ENCODE measurements at regions not wholly inside any gene's neighbourhood (a gene's known extent, or its start where the extent isn't known, plus 50 kb on each side); places are given as distances from the start of the nearest gene placed in this dataset.

GRCh38 chr10:28385748-28386502, 83.1 kb upstream of the MPP7 start:
- H2AFZ ChIP-seq (replicated peaks) = no peak overlapping the region
- no peaks in the 10 kb centered on the region for H3K79me2 ChIP-seq (ENCODE audit: low read depth)
- H3K27me3 Mint-ChIP-seq (ENCODE audit: insufficient read depth, low read depth) = peaks cover 11% of the 10 kb centered on the region
- H3K27me3 ChIP-seq = no peaks in the 10 kb centered on the region
- no peak overlapping the region for H3K27ac ChIP-seq
- no peak overlapping the region for H3K27ac Mint-ChIP-seq
- no peak overlapping the region for H3K4me2 ChIP-seq
- H3K36me3 ChIP-seq = no peaks in the 10 kb centered on the region
- TF ChIP-seq EZH2 (IDR thresholded peaks at IDR 0.05) = no peak
- TF ChIP-seq CTCF (IDR thresholded peaks at IDR 0.05) = no peak
- TF ChIP-seq EZH2phosphoT487 (IDR thresholded peaks at IDR 0.05) = no peak
- no peak overlapping the region for H3K4me3 Mint-ChIP-seq
- H3F3A ChIP-seq (ENCODE audit: low read depth) = no peaks in the 10 kb centered on the region
- no peak overlapping the region for H3K9ac ChIP-seq
- peaks cover 7% of the 10 kb centered on the region for H3K4me1 Mint-ChIP-seq
- H3K36me3 Mint-ChIP-seq = no peaks in the 10 kb centered on the region
- H3K9me3 ChIP-seq (ENCODE audit: low read depth) = no peaks in the 10 kb centered on the region
- no peaks in the 10 kb centered on the region for H4K20me1 ChIP-seq (ENCODE audit: low read depth)
- H3K4me1 ChIP-seq = no peaks in the 10 kb centered on the region
- H3K9me3 Mint-ChIP-seq = peaks cover 2% of the 10 kb centered on the region
- no peak for DNase-seq (ENCODE audit: low spot score)
- no peak overlapping the region for H3K4me3 ChIP-seq

GRCh38 chr10:28386503-28386868, 83.6 kb upstream of the MPP7 start:
- no peak overlapping the region for H3K4me3 ChIP-seq
- H2AFZ ChIP-seq (replicated peaks) = no peak overlapping the region
- Mint-ChIP-seq H3K4me1 (peaks cover 7% of the 10 kb centered on the region), H3K36me3 (no peaks in the 10 kb centered on the region), H3K9me3 (peaks cover 7% of the 10 kb centered on the region), H3K4me3 (no peak overlapping the region), H3K27me3 (ENCODE audit: insufficient read depth, low read depth) (peaks cover 12% of the 10 kb centered on the region), H3K27ac (no peak overlapping the region)
- no peaks in the 10 kb centered on the region for H4K20me1 ChIP-seq (ENCODE audit: low read depth)
- H3K27me3 ChIP-seq = no peaks in the 10 kb centered on the region
- no peak overlapping the region for H3K27ac ChIP-seq
- H3K36me3 ChIP-seq = no peaks in the 10 kb centered on the region
- DNase-seq (ENCODE audit: low spot score) = no peak
- H3F3A ChIP-seq (ENCODE audit: low read depth) = no peaks in the 10 kb centered on the region
- H3K9ac ChIP-seq = no peak overlapping the region
- H3K4me2 ChIP-seq = no peak overlapping the region
- no peaks in the 10 kb centered on the region for H3K9me3 ChIP-seq (ENCODE audit: low read depth)
- H3K79me2 ChIP-seq (ENCODE audit: low read depth) = no peaks in the 10 kb centered on the region
- H3K4me1 ChIP-seq = no peaks in the 10 kb centered on the region
- TF ChIP-seq CTCF (IDR thresholded peaks at IDR 0.05) (no peak), EZH2phosphoT487 (IDR thresholded peaks at IDR 0.05) (no peak), EZH2 (IDR thresholded peaks at IDR 0.05) (no peak)

- H3K27ac ChIP-seq = no peak overlapping the region
- no peaks in the 10 kb centered on the region for H3F3A ChIP-seq (ENCODE audit: low read depth)
- H3K9me3 ChIP-seq (ENCODE audit: low read depth) = no peaks in the 10 kb centered on the region
- Mint-ChIP-seq H3K27ac (no peak overlapping the region), H3K36me3 (no peaks in the 10 kb centered on the region), H3K27me3 (ENCODE audit: insufficient read depth, low read depth) (peaks cover 12% of the 10 kb centered on the region), H3K4me1 (peaks cover 7% of the 10 kb centered on the region), H3K9me3 (peaks cover 7% of the 10 kb centered on the region), H3K4me3 (no peak overlapping the region)
- no peak overlapping the region for H3K4me3 ChIP-seq
- no peaks in the 10 kb centered on the region for H3K4me1 ChIP-seq
- no peak overlapping the region for H3K4me2 ChIP-seq
- no peaks in the 10 kb centered on the region for H3K36me3 ChIP-seq
- no peaks in the 10 kb centered on the region for H4K20me1 ChIP-seq (ENCODE audit: low read depth)
- H3K79me2 ChIP-seq (ENCODE audit: low read depth) = no peaks in the 10 kb centered on the region
- no peak for DNase-seq (ENCODE audit: low spot score)
- no peak for TF ChIP-seq CTCF (IDR thresholded peaks at IDR 0.05)
- no peak for TF ChIP-seq EZH2phosphoT487 (IDR thresholded peaks at IDR 0.05)
- no peak for TF ChIP-seq EZH2 (IDR thresholded peaks at IDR 0.05)
- no peak overlapping the region for H2AFZ ChIP-seq (replicated peaks)
- H3K27me3 ChIP-seq = no peaks in the 10 kb centered on the region
- no peak overlapping the region for H3K9ac ChIP-seq
Measured at GRCh38 chr10:28387140-28387539, 84.3 kb upstream of the MPP7 start.

Measured in neural progenitor cell (in vitro differentiated cells).